HS-5 (cell line): ENCODE measurements at regions not wholly inside any gene's neighbourhood (a gene's known extent, or its start where the extent isn't known, plus 50 kb on each side); places are given as distances from the start of the nearest gene placed in this dataset.

Source experiments
- DNase-seq: peaks from one replicate; pipeline ENCODE4 v3.0.0-alpha.2; 2012; ENCODE audit warnings: low read depth

GRCh38 chr3:180188512-180189309, 152.0 kb upstream of the PEX5L start:
- DNase-seq, result no peak

GRCh38 chr3:180189310-180189648, 152.5 kb upstream of the PEX5L start:
- DNase-seq, result no peak

- DNase-seq, result no peak
Measured at GRCh38 chr3:180196658-180197057, 159.9 kb upstream of the PEX5L start.

GRCh38 chr3:180199417-180199995, 162.8 kb upstream of the PEX5L start:
- no peak for DNase-seq

GRCh38 chr3:180215866-180216265, 179.1 kb upstream of the PEX5L start:
- DNase-seq, result no peak

GRCh38 chr3:180223268-180223667, 186.5 kb upstream of the PEX5L start:
- no peak for DNase-seq

GRCh38 chr3:180229113-180229512, 192.4 kb upstream of the PEX5L start:
- no peak for DNase-seq

- no peak for DNase-seq
Measured at GRCh38 chr3:180239939-180240338, 203.2 kb upstream of the PEX5L start.

GRCh38 chr3:180246688-180247195, 210.0 kb upstream of the PEX5L start:
- DNase-seq, result no peak

- peak; percentile 71 for DNase-seq
Measured at GRCh38 chr3:180250172-180250571, 213.4 kb upstream of the PEX5L start.

- DNase-seq, result no peak
Measured at GRCh38 chr3:180252683-180253082, 215.9 kb upstream of the PEX5L start.

GRCh38 chr3:180253283-180253682, 216.5 kb upstream of the PEX5L start:
- DNase-seq, result peak; percentile 41

GRCh38 chr3:180264479-180264878, 227.7 kb upstream of the PEX5L start:
- no peak for DNase-seq

- DNase-seq, result peak; percentile 47
Measured at GRCh38 chr3:180265551-180265950, 228.8 kb upstream of the PEX5L start.

- DNase-seq, result no peak
Measured at GRCh38 chr3:180267202-180267843, 230.6 kb upstream of the PEX5L start.

GRCh38 chr3:180274536-180274935, 237.8 kb upstream of the PEX5L start:
- no peak for DNase-seq

- no peak for DNase-seq
Measured at GRCh38 chr3:180275176-180275575, 238.4 kb upstream of the PEX5L start.

- DNase-seq, result peak; percentile 64
Measured at GRCh38 chr3:180277041-180277440, 240.3 kb upstream of the PEX5L start.

- no peak for DNase-seq
Measured at GRCh38 chr3:180278583-180279188, 241.9 kb upstream of the PEX5L start.

- DNase-seq, result no peak
Measured at GRCh38 chr3:180280555-180280954, 243.8 kb upstream of the PEX5L start.

GRCh38 chr3:180282386-180282785, 245.6 kb upstream of the PEX5L start:
- no peak for DNase-seq

- DNase-seq, result no peak
Measured at GRCh38 chr3:180283251-180283650, 246.5 kb upstream of the PEX5L start.
